Stimulated activated CD4-positive, alpha-beta T cell treated with anti-CD3 and anti-CD28 coated beads, Interleukin-2, amount 100 ng/mL, for 48 hours (primary cell): ENCODE measurements at regions not wholly inside any gene's neighbourhood (a gene's known extent, or its start where the extent isn't known, plus 50 kb on each side); places are given as distances from the start of the nearest gene placed in this dataset.

Experiments used
- DNase-seq, 2 donors: peaks; one replicate each; pipeline ENCODE4 v3.0.0-alpha.2; 2020

- no peak for DNase-seq
Measured at GRCh38 chr6:27053738-27054137, 193.8 kb upstream of the PRSS16 start.

GRCh38 chr6:27056615-27057014, 190.9 kb upstream of the PRSS16 start:
- DNase-seq: no peak

- no peak for DNase-seq
Measured at GRCh38 chr6:27059621-27060425, 187.7 kb upstream of the PRSS16 start.

- no peak for DNase-seq
Measured at GRCh38 chr6:27061235-27061993, 186.1 kb upstream of the PRSS16 start.

- no peak for DNase-seq
Measured at GRCh38 chr6:27062755-27063154, 184.7 kb upstream of the PRSS16 start.

GRCh38 chr6:27065183-27065582, 182.3 kb upstream of the PRSS16 start:
- DNase-seq: no peak

GRCh38 chr6:27066381-27066780, 181.1 kb upstream of the PRSS16 start:
- no peak for DNase-seq

GRCh38 chr6:27066802-27067201, 180.7 kb upstream of the PRSS16 start:
- no peak for DNase-seq

GRCh38 chr6:27073441-27073840, 174.1 kb upstream of the PRSS16 start:
- no peak for DNase-seq

- DNase-seq: no peak
Measured at GRCh38 chr6:27076116-27076515, 171.4 kb upstream of the PRSS16 start.

GRCh38 chr6:27078734-27079357, 168.7 kb upstream of the PRSS16 start:
- DNase-seq: peak; percentile 21 to 34

- DNase-seq: no peak
Measured at GRCh38 chr6:27081188-27081587, 166.3 kb upstream of the PRSS16 start.

- no peak for DNase-seq
Measured at GRCh38 chr6:27081931-27082330, 165.6 kb upstream of the PRSS16 start.

GRCh38 chr6:27088068-27088467, 159.4 kb upstream of the PRSS16 start:
- DNase-seq: no peak

- peak; percentile 26 to 29 for DNase-seq
Measured at GRCh38 chr6:27091661-27092315, 155.7 kb upstream of the PRSS16 start.

GRCh38 chr6:27092316-27092692, 155.2 kb upstream of the PRSS16 start:
- no peak for DNase-seq

- no peak for DNase-seq
Measured at GRCh38 chr6:27095914-27096313, 151.6 kb upstream of the PRSS16 start.

GRCh38 chr6:27096834-27097511, 150.5 kb upstream of the PRSS16 start:
- peak; percentile 39 to 46 for DNase-seq

- DNase-seq: no peak
Measured at GRCh38 chr6:27098956-27099355, 148.5 kb upstream of the PRSS16 start.

GRCh38 chr6:27100921-27101320, 146.6 kb upstream of the PRSS16 start:
- no peak for DNase-seq

GRCh38 chr6:27101824-27102223, 145.7 kb upstream of the PRSS16 start:
- DNase-seq: no peak

- no peak for DNase-seq
Measured at GRCh38 chr6:27106382-27106781, 141.1 kb upstream of the PRSS16 start.

GRCh38 chr6:27111743-27112142, 135.8 kb upstream of the PRSS16 start:
- DNase-seq: no peak
